ENCODE measurements at regions not wholly inside any gene's neighbourhood (a gene's known extent, or its start where the extent isn't known, plus 50 kb on each side); places are given as distances from the start of the nearest gene placed in this dataset.

GRCh38 chr19:30670562-30671366, 298.6 kb downstream of the ZNF536 start:
- CTCF ChIA-PET = interaction anchor here (1.2 to 2.8 kb wide), 4 partner anchors 12 to 1554 kb away, joined by 3 to 34 read pairs (median 10); no protein-coding TSS in a partner anchor

GRCh38 chr19:30670011-30670329, 297.8 kb downstream of the ZNF536 start:
- 0 out of 2 replicates have a peak, but pooled peaks cover 2% of the 10 kb centered on the region for H3K27me3 ChIP-seq (ENCODE audit: control insufficient read depth, insufficient read depth, low read length)
- POLR2A ChIA-PET = no interaction called here
- DNase-seq (ENCODE audit: low read depth) = no peak
- no peaks in the 10 kb centered on the region for H3K36me3 ChIP-seq (ENCODE audit: control insufficient read depth, insufficient read depth, low read length)
- CTCF ChIA-PET = interaction anchor here (0.7 to 5.1 kb wide), 15 partner anchors 8 to 1894 kb away, joined by 3 to 34 read pairs (median 3); no protein-coding TSS in a partner anchor
- no peak overlapping the region for H3K4me3 ChIP-seq (ENCODE audit: low read depth, low read length)
- no peak for TF ChIP-seq CTCF (IDR thresholded peaks at IDR 0.05; ENCODE audit: insufficient read depth, low read depth, low read length)

More at GRCh38 chr19:30670562-30671366, 298.6 kb downstream of the ZNF536 start:
- DNase-seq (ENCODE audit: low read depth) = no peak
- no peak overlapping the region for H3K4me3 ChIP-seq (ENCODE audit: low read depth, low read length)
- H3K27me3 ChIP-seq (ENCODE audit: control insufficient read depth, insufficient read depth, low read length) = 0 out of 2 replicates have a peak, but pooled peaks cover 2% of the 10 kb centered on the region
- no peaks in the 10 kb centered on the region for H3K36me3 ChIP-seq (ENCODE audit: control insufficient read depth, insufficient read depth, low read length)
- no peak for TF ChIP-seq CTCF (IDR thresholded peaks at IDR 0.05; ENCODE audit: insufficient read depth, low read depth, low read length)
- POLR2A ChIA-PET = no interaction called here

GRCh38 chr19:30669329-30670010, 297.3 kb downstream of the ZNF536 start:
- Histone ChIP-seq H3K4me3 (ENCODE audit: low read depth, low read length) (no peak overlapping the region), H3K36me3 (ENCODE audit: control insufficient read depth, insufficient read depth, low read length) (no peaks in the 10 kb centered on the region), H3K27me3 (ENCODE audit: control insufficient read depth, insufficient read depth, low read length) (0 out of 2 replicates have a peak, but pooled peaks cover 2% of the 10 kb centered on the region)
- ChIA-PET POLR2A (no interaction called here), CTCF (interaction anchor here (0.7 to 5.1 kb wide), 21 partner anchors 9 to 1894 kb away, joined by 3 to 34 read pairs (median 3); no protein-coding TSS in a partner anchor)
- no peak for DNase-seq (ENCODE audit: low read depth)
- peak; percentile 87 for TF ChIP-seq CTCF (IDR thresholded peaks at IDR 0.05; ENCODE audit: insufficient read depth, low read depth, low read length)

GRCh38 chr19:30668521-30669155, 296.5 kb downstream of the ZNF536 start:
- no peak for TF ChIP-seq CTCF (IDR thresholded peaks at IDR 0.05; ENCODE audit: insufficient read depth, low read depth, low read length)
- no peak for DNase-seq (ENCODE audit: low read depth)
- Histone ChIP-seq H3K4me3 (ENCODE audit: low read depth, low read length) (no peak overlapping the region), H3K36me3 (ENCODE audit: control insufficient read depth, insufficient read depth, low read length) (no peaks in the 10 kb centered on the region), H3K27me3 (ENCODE audit: control insufficient read depth, insufficient read depth, low read length) (0 out of 2 replicates have a peak, but pooled peaks cover 2% of the 10 kb centered on the region)
- ChIA-PET CTCF (interaction anchor here (0.8 to 5.1 kb wide), 21 partner anchors 8 to 1895 kb away, joined by 3 to 34 read pairs (median 3); no protein-coding TSS in a partner anchor), POLR2A (no interaction called here)
